Loucy (cell line): ENCODE measurements at regions not wholly inside any gene's neighbourhood (a gene's known extent, or its start where the extent isn't known, plus 50 kb on each side); places are given as distances from the start of the nearest gene placed in this dataset.

Experiments
- H2AFZ ChIP-seq: fragments of 200-600 bp; sonication (generic); 2 replicates; pipeline ENCODE4 v1.6.0; 2016; ENCODE audit warnings: antibody characterized with exemption, mild to moderate bottlenecking, low read length, moderate library complexity
- H3F3A ChIP-seq: fragments of 200-600 bp; 2 replicates; pipeline ENCODE4 v1.6.0; 2016; ENCODE audit warnings: antibody characterized with exemption, low read depth, mild to moderate bottlenecking
- H3K27me3 ChIP-seq: fragments of 200-600 bp; sonication (generic); 2 replicates; pipeline ENCODE4 v1.6.1; 2014; ENCODE audit warnings: low read length, mild to moderate bottlenecking; ENCODE audit not compliant: insufficient read depth, poor library complexity, severe bottlenecking
- H3K36me3 ChIP-seq: fragments of 200-600 bp; sonication (generic); 2 replicates; pipeline ENCODE4 v1.6.1; 2016; ENCODE audit warnings: low read length; ENCODE audit not compliant: insufficient read depth
- H3K4me1 ChIP-seq: fragments of 200-600 bp; sonication (generic); 2 replicates; pipeline ENCODE4 v1.5.1; 2014; ENCODE audit warnings: low read length, mild to moderate bottlenecking; ENCODE audit not compliant: insufficient read depth, poor library complexity, severe bottlenecking
- H3K4me2 ChIP-seq: fragments of 200-600 bp; sonication (generic); 2 replicates; pipeline ENCODE4 v1.6.0; 2014; ENCODE audit warnings: antibody characterized with exemption, low read length, low read depth, mild to moderate bottlenecking; ENCODE audit not compliant: poor library complexity, severe bottlenecking
- H3K4me3 ChIP-seq: fragments of 200-600 bp; sonication (generic); 2 replicates; pipeline ENCODE4 v1.5.1; 2014; ENCODE audit warnings: low read length, mild to moderate bottlenecking, mixed read lengths; ENCODE audit not compliant: poor library complexity, severe bottlenecking
- H3K79me2 ChIP-seq: fragments of 200-600 bp; sonication (generic); 2 replicates; pipeline ENCODE4 v1.6.1; 2014; ENCODE audit warnings: low read length; ENCODE audit not compliant: insufficient read depth
- H3K9ac ChIP-seq: fragments of 200-600 bp; sonication (generic); 2 replicates; pipeline ENCODE4 v1.6.0; 2014; ENCODE audit warnings: mild to moderate bottlenecking, low read depth, low read length, moderate library complexity; ENCODE audit not compliant: poor library complexity, severe bottlenecking
- H3K9me2 ChIP-seq: fragments of 200-600 bp; sonication (generic); replicated peaks from 2 replicates; pipeline ENCODE4 v1.6.1; 2016; ENCODE audit warnings: low read depth, low read length, mixed read lengths
- H3K9me3 ChIP-seq: fragments of 200-600 bp; sonication (generic); 2 replicates; pipeline ENCODE4 v1.6.1; 2014; ENCODE audit warnings: mild to moderate bottlenecking, antibody characterized with exemption, low read length, low read depth; ENCODE audit not compliant: insufficient read depth
- H4K20me1 ChIP-seq: fragments of 200-600 bp; sonication (generic); 2 replicates; pipeline ENCODE4 v1.6.0; 2014; ENCODE audit warnings: antibody characterized with exemption, low read length, mild to moderate bottlenecking; ENCODE audit not compliant: insufficient read depth, poor library complexity, severe bottlenecking
- EZH2phosphoT487 ChIP-seq: fragments of 200-600 bp; IDR thresholded peaks from 2 replicates; pipeline ENCODE4 v1.6.1; 2018; ENCODE audit warnings: antibody characterized with exemption, mild to moderate bottlenecking, moderate library complexity, borderline replicate concordance
- TF ChIP-seq, protein P1 (sequence below): fragments of 200-600 bp; sonication (generic); conservative IDR thresholded peaks from 2 replicates; pipeline ENCODE4 v1.5.1; 2014; ENCODE audit warnings: mild to moderate bottlenecking, antibody characterized with exemption, low read length

DNA sequence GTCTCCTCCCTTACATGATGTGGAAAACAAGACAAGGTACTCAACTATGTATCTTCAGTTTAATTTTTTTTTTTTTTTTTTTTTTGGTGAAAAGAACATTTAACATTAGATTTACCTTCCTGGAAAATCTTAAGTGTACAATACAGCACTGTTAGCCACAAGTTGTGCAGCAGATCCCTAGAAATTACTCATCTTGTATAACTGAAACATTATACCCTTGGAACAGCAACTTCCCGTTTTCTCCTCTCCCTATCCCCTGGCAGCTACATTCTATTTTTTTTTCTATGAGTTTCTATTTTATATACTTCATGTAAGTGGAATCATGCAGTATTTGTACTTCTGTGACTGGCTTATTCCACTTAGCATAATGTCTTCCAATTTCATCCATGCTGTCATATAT lies 421.9 kb upstream of the FTMT start:
- no peaks in the 10 kb centered on the region for H3K9me3 ChIP-seq
- no peak overlapping the region for H2AFZ ChIP-seq
- H3K4me1 ChIP-seq = no peaks in the 10 kb centered on the region
- H3K9ac ChIP-seq = no peak overlapping the region
- H4K20me1 ChIP-seq = no peaks in the 10 kb centered on the region
- H3K36me3 ChIP-seq = no peaks in the 10 kb centered on the region
- no peaks in the 10 kb centered on the region for H3K27me3 ChIP-seq
- H3K9me2 ChIP-seq = no peaks in the 10 kb centered on the region
- no peak for TF ChIP-seq EZH2phosphoT487
- TF ChIP-seq, protein P1, sequence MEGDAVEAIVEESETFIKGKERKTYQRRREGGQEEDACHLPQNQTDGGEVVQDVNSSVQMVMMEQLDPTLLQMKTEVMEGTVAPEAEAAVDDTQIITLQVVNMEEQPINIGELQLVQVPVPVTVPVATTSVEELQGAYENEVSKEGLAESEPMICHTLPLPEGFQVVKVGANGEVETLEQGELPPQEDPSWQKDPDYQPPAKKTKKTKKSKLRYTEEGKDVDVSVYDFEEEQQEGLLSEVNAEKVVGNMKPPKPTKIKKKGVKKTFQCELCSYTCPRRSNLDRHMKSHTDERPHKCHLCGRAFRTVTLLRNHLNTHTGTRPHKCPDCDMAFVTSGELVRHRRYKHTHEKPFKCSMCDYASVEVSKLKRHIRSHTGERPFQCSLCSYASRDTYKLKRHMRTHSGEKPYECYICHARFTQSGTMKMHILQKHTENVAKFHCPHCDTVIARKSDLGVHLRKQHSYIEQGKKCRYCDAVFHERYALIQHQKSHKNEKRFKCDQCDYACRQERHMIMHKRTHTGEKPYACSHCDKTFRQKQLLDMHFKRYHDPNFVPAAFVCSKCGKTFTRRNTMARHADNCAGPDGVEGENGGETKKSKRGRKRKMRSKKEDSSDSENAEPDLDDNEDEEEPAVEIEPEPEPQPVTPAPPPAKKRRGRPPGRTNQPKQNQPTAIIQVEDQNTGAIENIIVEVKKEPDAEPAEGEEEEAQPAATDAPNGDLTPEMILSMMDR = no peak
- H3F3A ChIP-seq = no peaks in the 10 kb centered on the region
- H3K4me2 ChIP-seq = no peak overlapping the region
- no peak overlapping the region for H3K4me3 ChIP-seq
- H3K79me2 ChIP-seq = no peaks in the 10 kb centered on the region

DNA sequence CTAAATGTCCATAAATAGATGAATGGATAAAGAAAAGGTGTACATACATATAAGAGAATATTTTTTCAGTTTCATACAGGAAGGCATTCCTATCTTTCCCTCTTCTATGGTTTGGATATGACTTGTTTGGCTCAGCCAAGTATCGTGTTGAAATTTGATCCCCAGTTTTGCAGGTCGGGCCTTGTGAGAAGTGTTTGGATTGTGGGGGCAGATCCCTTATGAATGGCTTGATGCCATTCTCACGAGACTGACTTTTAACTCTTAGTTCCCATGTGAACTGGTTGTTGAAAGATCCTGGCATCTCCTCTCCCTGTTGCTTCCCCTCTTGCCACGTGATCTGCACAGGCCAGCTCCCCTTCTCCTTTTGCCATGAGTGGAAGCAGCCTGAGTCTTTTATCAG lies 421.1 kb upstream of the FTMT start:
- Histone ChIP-seq H3K36me3 (no peaks in the 10 kb centered on the region), H3K79me2 (no peaks in the 10 kb centered on the region), H3K4me3 (no peak overlapping the region), H3K27me3 (no peaks in the 10 kb centered on the region), H4K20me1 (no peaks in the 10 kb centered on the region), H3K9me2 (no peaks in the 10 kb centered on the region), H3K4me2 (no peak overlapping the region), H2AFZ (no peak overlapping the region), H3K9ac (no peak overlapping the region), H3F3A (no peaks in the 10 kb centered on the region), H3K4me1 (no peaks in the 10 kb centered on the region), H3K9me3 (no peaks in the 10 kb centered on the region)
- no peak for TF ChIP-seq EZH2phosphoT487
- TF ChIP-seq, protein P1 = no peak

DNA sequence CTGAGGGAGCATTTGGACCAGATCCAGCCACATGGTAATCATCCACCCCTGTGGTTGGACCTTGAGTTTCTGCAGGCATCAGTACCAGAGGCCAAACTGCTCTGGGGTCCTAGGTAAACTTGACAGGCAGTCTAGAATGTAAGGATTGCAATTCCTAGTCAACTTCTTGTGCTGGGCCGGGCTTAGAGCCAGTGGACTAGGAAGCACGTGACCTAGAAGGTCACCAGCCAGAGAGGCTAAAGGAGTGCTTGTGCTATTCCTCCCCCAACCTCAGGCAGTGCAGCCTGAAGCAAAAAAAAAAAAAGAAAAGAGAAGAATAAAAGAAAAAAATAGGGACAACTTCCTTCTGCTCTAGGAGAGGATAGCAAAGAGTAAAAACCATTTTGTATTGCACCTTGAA lies 406.2 kb upstream of the FTMT start:
- Histone ChIP-seq H3K36me3 (no peaks in the 10 kb centered on the region), H3K27me3 (no peaks in the 10 kb centered on the region), H3K79me2 (no peaks in the 10 kb centered on the region), H3F3A (no peaks in the 10 kb centered on the region), H3K4me3 (no peak overlapping the region), H3K9ac (no peak overlapping the region), H4K20me1 (no peaks in the 10 kb centered on the region), H3K9me2 (no peaks in the 10 kb centered on the region), H3K4me2 (no peak overlapping the region), H2AFZ (no peak overlapping the region), H3K4me1 (no peaks in the 10 kb centered on the region), H3K9me3 (no peaks in the 10 kb centered on the region)
- TF ChIP-seq, protein P1 = no peak
- no peak for TF ChIP-seq EZH2phosphoT487
